ENCODE measurements at regions not wholly inside any gene's neighbourhood (a gene's known extent, or its start where the extent isn't known, plus 50 kb on each side); places are given as distances from the start of the nearest gene placed in this dataset.

- no TSS peak for BruUV-seq (replicated peaks)
- H3K27ac ChIP-seq (ENCODE audit: low read depth, low read length, poor library complexity, severe bottlenecking), result no peak overlapping the region
- no peak overlapping the region for H2AFZ ChIP-seq (ENCODE audit: low read length)
- H3K4me1 ChIP-seq (ENCODE audit: insufficient read depth, low read length, poor library complexity, severe bottlenecking), result no peaks in the 10 kb centered on the region
- no peaks in the 10 kb centered on the region for H3K9me2 ChIP-seq (ENCODE audit: insufficient read depth, low read length)
- no peaks in the 10 kb centered on the region for H3K36me3 ChIP-seq (ENCODE audit: insufficient read depth, low read length)
- no peaks in the 10 kb centered on the region for H3K79me2 ChIP-seq (ENCODE audit: insufficient read depth, low read depth, low read length)
- intact Hi-C loops (cut with micrococcal nuclease; ENCODE audit: unreplicated experiment), result no loop called here
- POLR2A ChIA-PET, result no interaction called here
- H3K9me3 ChIP-seq (ENCODE audit: low read length), result no peaks in the 10 kb centered on the region
- DNase-seq (ENCODE audit: low spot score), result no peak
- no peaks in the 10 kb centered on the region for H4K20me1 ChIP-seq (ENCODE audit: insufficient read depth, low read length)
- H3K4me2 ChIP-seq (ENCODE audit: low read length), result no peak overlapping the region
- H3K4me3 ChIP-seq (ENCODE audit: low read depth, low read length, poor library complexity, severe bottlenecking), result no peak overlapping the region
- TF ChIP-seq CTCF (conservative IDR thresholded peaks at IDR 0.05; ENCODE audit: low read length) (no peak), EZH2phosphoT487 (IDR thresholded peaks at IDR 0.05; ENCODE audit: borderline replicate concordance, low read depth, low read length) (no peak)
- CTCF ChIA-PET (ENCODE audit: unreplicated experiment), result no interaction called here
Observed at GRCh38 chrY:13804124-13805056, 100.7 kb downstream of the TMSB4Y start.

- Histone ChIP-seq H3K36me3 (ENCODE audit: insufficient read depth, low read length) (no peaks in the 10 kb centered on the region), H3K9me3 (ENCODE audit: low read length) (no peaks in the 10 kb centered on the region), H3K4me1 (ENCODE audit: insufficient read depth, low read length, poor library complexity, severe bottlenecking) (no peaks in the 10 kb centered on the region), H2AFZ (ENCODE audit: low read length) (no peak overlapping the region), H4K20me1 (ENCODE audit: insufficient read depth, low read length) (no peaks in the 10 kb centered on the region), H3K4me2 (ENCODE audit: low read length) (no peak overlapping the region), H3K4me3 (ENCODE audit: low read depth, low read length, poor library complexity, severe bottlenecking) (no peak overlapping the region), H3K79me2 (ENCODE audit: insufficient read depth, low read depth, low read length) (no peaks in the 10 kb centered on the region), H3K9me2 (ENCODE audit: insufficient read depth, low read length) (no peaks in the 10 kb centered on the region), H3K27ac (ENCODE audit: low read depth, low read length, poor library complexity, severe bottlenecking) (no peak overlapping the region)
- no peak for DNase-seq (ENCODE audit: low spot score)
- CTCF ChIA-PET (ENCODE audit: unreplicated experiment), result no interaction called here
- no TSS peak for BruUV-seq (replicated peaks)
- intact Hi-C loops (cut with micrococcal nuclease; ENCODE audit: unreplicated experiment), result no loop called here
- POLR2A ChIA-PET, result no interaction called here
- TF ChIP-seq EZH2phosphoT487 (IDR thresholded peaks at IDR 0.05; ENCODE audit: borderline replicate concordance, low read depth, low read length) (no peak), CTCF (conservative IDR thresholded peaks at IDR 0.05; ENCODE audit: low read length) (no peak)
Observed at GRCh38 chrY:13805057-13805735, 101.5 kb downstream of the TMSB4Y start.

- ChIA-PET CTCF (ENCODE audit: unreplicated experiment) (no interaction called here), POLR2A (no interaction called here)
- intact Hi-C loops (cut with micrococcal nuclease; ENCODE audit: unreplicated experiment), result no loop called here
- Histone ChIP-seq H3K9me3 (ENCODE audit: low read length) (no peaks in the 10 kb centered on the region), H4K20me1 (ENCODE audit: insufficient read depth, low read length) (no peaks in the 10 kb centered on the region), H3K79me2 (ENCODE audit: insufficient read depth, low read depth, low read length) (no peaks in the 10 kb centered on the region), H3K4me1 (ENCODE audit: insufficient read depth, low read length, poor library complexity, severe bottlenecking) (no peaks in the 10 kb centered on the region), H3K4me2 (ENCODE audit: low read length) (no peak overlapping the region), H3K36me3 (ENCODE audit: insufficient read depth, low read length) (no peaks in the 10 kb centered on the region), H2AFZ (ENCODE audit: low read length) (no peak overlapping the region), H3K27ac (ENCODE audit: low read depth, low read length, poor library complexity, severe bottlenecking) (no peak overlapping the region), H3K4me3 (ENCODE audit: low read depth, low read length, poor library complexity, severe bottlenecking) (no peak overlapping the region), H3K9me2 (ENCODE audit: insufficient read depth, low read length) (no peaks in the 10 kb centered on the region)
- TF ChIP-seq CTCF (conservative IDR thresholded peaks at IDR 0.05; ENCODE audit: low read length), result no peak
- TF ChIP-seq EZH2phosphoT487 (IDR thresholded peaks at IDR 0.05; ENCODE audit: borderline replicate concordance, low read depth, low read length), result no peak
- no peak for DNase-seq (ENCODE audit: low spot score)
- BruUV-seq (replicated peaks), result no TSS peak
Observed at GRCh38 chrY:13805736-13806067, 102.0 kb downstream of the TMSB4Y start.
